ENCODE measurements at regions not wholly inside any gene's neighbourhood (a gene's known extent, or its start where the extent isn't known, plus 50 kb on each side); places are given as distances from the start of the nearest gene placed in this dataset.

- TF ChIP-seq CTCF (IDR thresholded peaks at IDR 0.05) (no peak), POLR2A (IDR thresholded peaks at IDR 0.05) (no peak)
Measured at GRCh38 chr10:21157664-21158063, 260.6 kb upstream of the NEBL start.
